ENCODE measurements at regions not wholly inside any gene's neighbourhood (a gene's known extent, or its start where the extent isn't known, plus 50 kb on each side); places are given as distances from the start of the nearest gene placed in this dataset.

GRCh38 chr10:128375171-128375570 lies 248.9 kb upstream of the MKI67 start:
- no peak for DNase-seq (ENCODE audit: low read depth)

DNA sequence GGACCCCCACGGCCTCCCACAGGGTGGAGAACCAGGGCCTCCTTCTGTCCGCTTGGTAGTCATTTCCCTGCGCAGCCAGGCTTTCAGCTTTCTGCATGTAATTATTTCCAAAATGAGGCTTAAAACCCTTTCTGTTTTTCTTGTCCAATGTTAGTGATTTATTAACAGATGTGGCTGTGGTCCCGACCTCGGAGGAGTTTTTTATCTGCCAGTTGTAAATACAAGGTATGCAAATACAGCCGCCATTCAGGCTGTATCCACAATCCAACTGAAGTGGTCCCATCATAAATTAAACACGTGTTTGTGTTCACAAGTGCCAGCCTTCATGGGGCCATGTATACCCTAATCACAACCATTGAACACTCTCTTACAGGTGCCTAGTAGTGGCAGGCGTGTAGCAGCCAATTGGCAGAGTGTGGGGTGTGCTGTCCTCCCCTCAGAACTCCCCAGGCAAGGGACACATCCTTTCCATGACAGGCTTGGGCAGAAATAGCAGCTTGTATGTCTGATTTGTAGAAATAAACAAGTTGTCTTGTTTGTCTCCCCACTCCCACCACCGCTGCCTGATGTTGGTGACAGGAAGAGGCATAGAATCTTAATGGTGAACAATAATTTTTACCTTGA lies 251.3 kb upstream of the MKI67 start:
- no peak for DNase-seq (ENCODE audit: low read depth)

DNA sequence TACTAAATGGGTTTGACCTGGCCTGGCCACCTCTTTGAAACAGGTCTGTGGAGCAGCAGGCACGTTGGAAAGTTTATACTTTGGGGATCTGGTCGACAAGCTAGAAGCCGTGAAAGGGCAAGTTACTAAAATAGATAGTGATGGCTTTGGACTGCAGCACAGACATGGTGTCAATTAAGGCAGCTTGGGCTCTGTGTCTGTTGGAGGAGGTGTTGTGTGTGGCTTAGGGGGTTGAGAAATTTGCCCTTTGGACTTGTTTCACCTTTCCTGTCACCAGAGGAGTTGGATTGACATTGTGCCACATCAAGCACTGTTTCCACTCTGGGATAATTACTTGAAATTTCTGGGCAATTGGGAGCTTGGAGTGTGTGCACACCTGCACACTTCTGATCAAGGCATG lies 251.8 kb upstream of the MKI67 start:
- DNase-seq (ENCODE audit: low read depth), result no peak

DNA sequence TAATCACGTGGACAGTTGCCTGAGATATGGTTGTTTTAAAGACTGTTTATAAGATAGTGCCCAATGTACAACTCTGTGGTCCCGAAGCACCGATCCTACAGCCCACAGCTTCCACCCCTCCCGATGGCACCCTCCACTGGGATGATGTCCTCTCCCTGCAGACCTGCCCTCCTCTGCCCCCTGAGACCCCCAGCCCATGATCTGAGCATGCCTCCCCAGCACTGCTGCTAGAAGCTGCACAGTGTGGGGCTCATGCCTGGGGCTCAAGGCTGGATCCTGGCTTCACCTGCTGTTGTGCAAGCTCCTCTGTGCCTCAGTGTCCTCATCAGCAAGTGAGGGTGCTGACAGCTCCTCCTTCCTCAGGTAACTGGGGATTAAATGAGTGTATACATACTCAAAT lies 254.7 kb upstream of the MKI67 start:
- DNase-seq (ENCODE audit: low read depth), result no peak

DNA sequence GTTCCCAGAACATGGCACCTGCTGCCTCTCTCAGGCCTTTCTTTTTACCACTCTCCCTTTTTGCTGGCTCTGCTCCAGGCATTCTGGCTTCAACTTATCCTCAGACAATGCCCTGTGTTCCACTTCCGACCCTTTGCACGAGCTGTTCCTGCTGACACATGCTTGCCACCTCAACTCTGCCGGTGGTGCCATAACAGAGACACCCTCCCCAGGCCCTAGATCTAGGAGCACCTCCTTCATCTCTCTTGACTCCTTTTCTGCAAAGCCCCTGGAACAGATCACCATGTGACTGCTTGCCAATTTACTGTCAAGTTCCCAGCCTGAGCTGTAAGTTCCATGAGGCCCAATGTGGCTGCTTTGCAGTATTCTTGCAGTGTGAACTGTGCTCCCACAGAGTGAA lies 256.0 kb upstream of the MKI67 start:
- DNase-seq (ENCODE audit: low read depth), result no peak

- DNase-seq (ENCODE audit: low read depth), result no peak
These were observed 258.6 kb upstream of the MKI67 start for GRCh38 chr10:128384831-128385230.

DNA sequence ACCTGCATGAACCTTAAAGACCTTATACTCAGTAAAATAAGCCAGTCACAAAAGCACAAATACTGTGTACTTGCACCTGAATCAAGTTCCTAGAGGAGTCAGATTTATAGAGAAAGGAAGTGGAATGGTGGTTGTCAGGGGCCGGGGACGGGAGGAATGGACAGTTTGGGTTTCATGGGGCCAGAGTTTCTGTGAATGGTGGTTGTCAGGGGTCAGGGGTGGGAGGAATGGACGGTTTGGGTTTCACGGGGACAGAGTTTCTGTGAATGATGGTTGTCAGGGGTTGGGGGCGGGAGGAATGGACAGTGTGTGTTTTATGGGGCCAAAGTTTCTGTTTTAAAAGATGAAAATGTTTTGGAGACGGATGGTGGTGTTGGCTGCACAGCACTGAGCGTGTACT lies 260.0 kb upstream of the MKI67 start:
- DNase-seq (ENCODE audit: low read depth), result no peak

- no peak for DNase-seq (ENCODE audit: low read depth)
These were observed 260.8 kb upstream of the MKI67 start for GRCh38 chr10:128386816-128387604.

DNA sequence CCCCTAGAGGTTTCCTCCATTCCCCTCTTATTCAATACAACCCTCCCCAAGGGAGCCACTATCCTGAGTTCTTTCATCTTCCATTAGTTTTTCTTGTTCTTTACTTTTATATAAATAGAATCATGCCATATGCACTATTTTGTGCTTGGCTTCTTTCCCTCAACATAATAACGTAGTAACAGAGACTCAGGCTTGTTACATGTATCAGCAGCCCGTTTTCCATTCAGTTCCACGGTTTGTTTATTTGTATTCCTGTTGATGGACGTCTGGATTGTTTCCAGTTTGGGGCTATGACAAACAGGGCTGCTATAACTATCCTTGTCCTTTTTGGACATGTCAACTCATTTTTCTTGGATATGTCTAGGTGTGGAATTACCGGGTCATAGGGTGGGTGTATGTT lies 264.4 kb upstream of the MKI67 start:
- no peak for DNase-seq (ENCODE audit: low read depth)

- no peak for DNase-seq (ENCODE audit: low read depth)
These were observed 267.3 kb upstream of the MKI67 start for GRCh38 chr10:128393546-128393945.

- DNase-seq (ENCODE audit: low read depth), result no peak
These were observed 271.9 kb upstream of the MKI67 start for GRCh38 chr10:128398118-128398517.

DNA sequence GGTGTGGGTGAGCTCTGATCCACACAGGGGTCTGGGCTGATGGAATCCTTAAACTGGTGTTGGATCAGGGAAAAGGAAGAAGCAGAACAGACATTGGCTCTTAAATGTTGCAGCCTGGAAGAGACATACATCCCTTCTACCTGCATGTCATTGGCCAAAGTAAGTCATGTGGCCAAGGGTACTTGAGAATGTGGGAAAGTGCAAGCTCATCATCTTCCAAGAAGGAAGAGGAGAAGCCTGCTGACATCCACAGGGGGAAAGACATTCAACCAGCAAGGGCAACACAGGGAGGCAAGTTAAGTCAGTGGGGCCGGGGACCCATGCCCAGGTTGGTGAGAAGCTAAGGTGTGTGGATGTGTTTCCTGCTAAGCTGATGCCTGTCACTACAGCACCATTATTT lies 272.8 kb upstream of the MKI67 start:
- no peak for DNase-seq (ENCODE audit: low read depth)

GRCh38 chr10:128400564-128400963 lies 274.3 kb upstream of the MKI67 start:
- DNase-seq (ENCODE audit: low read depth), result no peak

DNA sequence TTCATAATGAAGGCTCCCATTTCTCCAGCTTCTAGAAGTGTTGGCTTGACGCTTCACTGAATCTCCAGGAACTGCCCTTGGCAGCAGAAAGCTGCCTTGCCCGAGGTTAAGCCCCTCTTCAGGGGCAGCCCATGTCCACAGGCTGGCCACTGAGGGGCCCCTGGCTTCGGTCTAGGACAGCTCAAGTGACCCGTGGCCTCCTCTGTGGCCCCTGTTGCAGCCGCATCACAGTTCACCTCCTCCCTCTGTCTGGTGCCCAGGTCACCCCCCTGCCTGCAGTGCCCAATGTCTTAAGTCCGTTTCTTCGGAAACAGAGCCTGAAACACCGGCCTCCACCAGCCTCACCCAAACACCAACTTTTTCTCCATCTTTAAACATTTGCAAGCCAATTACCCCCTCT lies 279.2 kb upstream of the MKI67 start:
- no peak for DNase-seq (ENCODE audit: low read depth)

GRCh38 chr10:128411643-128412042 lies 285.4 kb upstream of the MKI67 start:
- no peak for DNase-seq (ENCODE audit: low read depth)

DNA sequence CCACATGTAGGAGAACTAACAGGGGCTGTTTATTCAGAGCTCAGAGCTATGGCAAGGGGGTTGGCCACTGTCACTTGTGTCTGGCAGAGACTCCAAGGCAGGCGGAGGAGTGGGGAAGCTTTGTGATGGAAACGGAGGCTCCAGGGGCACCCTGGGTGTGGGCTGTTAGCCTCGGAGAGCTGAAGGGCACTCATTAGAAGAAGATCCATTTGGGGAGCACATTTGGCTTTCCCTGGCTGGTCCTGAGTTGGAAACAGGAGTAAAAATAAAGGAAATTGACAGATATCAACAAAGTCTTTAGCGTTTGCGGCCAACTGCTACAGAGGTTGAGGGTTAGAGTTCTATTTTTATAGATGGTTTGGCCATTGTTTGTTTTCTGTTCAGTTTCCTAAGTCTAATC lies 288.3 kb upstream of the MKI67 start:
- DNase-seq (ENCODE audit: low read depth), result no peak

GRCh38 chr10:128416231-128416630 lies 290.0 kb upstream of the MKI67 start:
- no peak for DNase-seq (ENCODE audit: low read depth)

DNA sequence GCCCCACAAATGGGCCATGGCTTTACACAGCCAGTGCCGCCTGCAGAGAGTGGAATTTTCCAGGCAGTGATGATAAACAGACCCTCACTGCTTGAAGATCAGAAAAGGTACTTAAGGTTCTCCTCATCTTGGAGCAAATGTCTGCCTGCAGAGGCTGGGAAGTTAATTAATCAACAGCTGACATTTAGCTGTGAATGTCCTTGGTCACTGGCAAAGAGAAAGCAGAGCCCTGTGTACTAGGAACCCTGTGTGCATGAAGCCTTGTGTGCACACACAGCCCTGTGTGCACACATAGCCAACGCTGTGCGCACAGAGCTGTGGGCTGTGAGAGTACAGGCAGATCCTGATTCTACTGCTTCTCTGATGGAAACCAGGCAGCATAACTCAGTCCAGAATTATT lies 291.6 kb upstream of the MKI67 start:
- DNase-seq (ENCODE audit: low read depth), result no peak

DNA sequence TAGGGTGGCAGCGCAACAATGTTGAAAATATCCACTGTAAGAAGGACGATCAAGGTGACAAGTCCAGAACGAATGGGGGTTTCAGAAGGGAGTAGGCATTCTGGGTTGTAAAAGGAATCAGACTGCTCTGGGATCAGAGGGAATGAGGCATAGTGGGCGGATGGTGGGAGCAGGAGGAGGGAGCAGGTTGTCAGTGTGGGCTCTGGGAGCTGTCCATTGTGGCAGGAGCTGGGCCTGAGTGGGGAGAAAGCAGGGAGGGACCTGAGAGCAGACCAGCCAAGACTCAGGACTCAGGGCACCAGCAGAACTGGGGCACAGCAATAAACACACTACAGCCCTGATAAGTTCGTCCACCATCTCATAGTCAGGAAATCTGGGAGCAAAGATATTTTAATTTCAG lies 292.6 kb upstream of the MKI67 start:
- DNase-seq (ENCODE audit: low read depth), result no peak

DNA sequence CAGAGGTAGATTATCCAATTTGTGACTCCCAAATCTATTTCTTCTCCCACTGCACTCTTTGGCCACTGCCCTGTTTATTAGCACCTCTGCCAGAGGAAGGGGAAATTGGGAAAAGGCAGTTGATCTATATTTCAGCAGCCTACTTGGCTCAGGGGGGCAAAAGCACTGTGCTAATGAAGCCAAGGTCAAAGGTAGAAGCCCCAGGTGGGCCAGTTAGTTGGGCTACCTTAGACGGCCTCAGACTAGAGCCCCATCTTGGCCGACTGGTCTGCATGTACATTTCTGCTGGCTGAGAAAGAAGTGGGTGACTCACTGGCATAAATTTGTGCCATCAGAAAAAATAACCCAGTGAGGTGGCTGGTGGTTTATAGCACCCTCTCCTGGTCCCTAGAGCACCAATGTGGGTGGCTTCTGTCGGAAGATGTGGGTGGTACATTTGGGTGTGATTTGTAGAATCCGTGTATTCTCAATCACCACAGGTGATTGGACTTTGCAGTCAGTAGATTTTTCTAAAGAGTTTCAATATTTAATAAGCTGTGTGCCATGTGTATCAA lies 293.3 kb upstream of the MKI67 start:
- no peak for DNase-seq (ENCODE audit: low read depth)

DNA sequence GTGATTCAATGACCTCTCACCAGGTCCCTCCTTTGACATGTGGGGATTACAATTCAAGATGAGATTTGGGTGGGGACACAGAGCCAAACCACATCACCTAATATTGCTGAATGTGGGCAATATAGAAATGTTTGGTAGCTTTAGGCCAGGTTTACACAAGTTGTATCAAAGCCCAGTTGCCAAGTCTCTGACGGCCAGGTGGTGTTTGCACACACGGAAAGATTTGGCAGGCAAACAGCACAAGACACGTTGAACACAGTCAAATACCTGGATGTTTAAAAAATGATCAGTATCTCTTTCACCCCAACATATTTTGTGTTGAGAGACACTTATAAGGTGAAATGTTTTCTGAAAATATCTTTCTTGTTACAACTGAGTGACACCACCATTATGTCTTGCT lies 294.4 kb upstream of the MKI67 start:
- DNase-seq (ENCODE audit: low read depth), result no peak

DNA sequence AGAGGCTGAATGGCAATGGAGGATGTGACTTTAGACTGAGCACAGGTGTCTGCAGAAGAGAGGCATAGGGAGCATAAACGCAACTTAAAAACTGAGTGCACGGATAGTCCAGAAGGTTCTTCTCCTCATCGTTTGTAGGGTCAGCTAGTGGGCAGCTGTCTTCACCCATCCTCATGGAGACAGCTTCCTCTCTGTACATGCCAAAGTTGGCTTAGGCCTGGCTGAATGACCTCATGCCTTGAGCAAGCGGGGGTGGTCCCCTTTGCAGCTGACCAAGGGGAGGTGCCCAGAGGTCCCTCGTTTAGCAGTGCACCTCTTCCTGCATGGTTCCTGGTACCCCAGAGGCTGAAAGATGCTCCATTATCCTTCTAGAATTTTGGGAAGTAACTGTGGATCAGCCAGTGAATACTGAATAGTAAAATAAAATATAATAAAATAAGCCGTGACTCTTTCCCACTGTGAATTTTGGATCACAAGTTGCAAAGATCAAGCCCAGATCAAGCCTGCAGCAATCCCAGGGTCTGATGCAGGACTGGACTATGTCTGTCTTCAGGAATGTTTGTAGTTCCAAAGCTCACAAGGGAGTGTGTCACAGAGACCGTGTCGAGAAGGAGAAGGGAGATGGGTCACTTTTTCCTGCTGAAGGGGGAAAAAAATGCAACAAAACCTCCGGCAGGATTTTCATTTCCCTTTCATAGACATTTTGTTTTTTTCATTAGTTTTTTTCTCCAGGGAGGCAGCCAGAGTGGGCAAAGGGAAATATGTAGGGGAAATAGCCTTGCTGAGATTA lies 295.3 kb upstream of the MKI67 start:
- no peak for DNase-seq (ENCODE audit: low read depth)

DNA sequence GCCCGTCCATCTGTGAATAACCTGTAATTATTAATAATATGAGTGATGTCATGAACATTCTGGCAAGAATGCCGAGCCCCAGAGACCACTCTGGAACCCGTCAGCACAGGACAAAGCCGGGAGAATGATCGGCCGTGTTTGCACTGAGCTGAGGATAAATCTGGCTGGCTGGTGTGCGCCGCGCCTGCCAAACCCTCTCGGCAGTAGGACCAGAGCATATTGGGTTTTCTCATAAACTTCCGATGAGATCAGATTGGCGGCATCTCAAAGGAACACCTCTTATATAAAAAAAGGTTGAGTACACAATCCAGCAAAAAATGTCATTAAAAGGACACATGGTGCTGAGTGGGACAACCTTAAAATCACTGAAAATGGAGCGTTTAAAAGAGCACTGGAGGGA lies 296.0 kb upstream of the MKI67 start:
- no peak for DNase-seq (ENCODE audit: low read depth)

All from stimulated activated CD8-positive, alpha-beta memory T cell treated with anti-CD3 and anti-CD28 coated beads, Interleukin-7, amount 100 ng/mL, for 24 hours (primary cell).